ENCODE measurements at regions not wholly inside any gene's neighbourhood (a gene's known extent, or its start where the extent isn't known, plus 50 kb on each side); places are given as distances from the start of the nearest gene placed in this dataset.
"Not testable (repeated sequence)": the region's sequence is repeated elsewhere in the genome, so short reads cannot be mapped to it uniquely, and the experiment has no call there.

DNA sequence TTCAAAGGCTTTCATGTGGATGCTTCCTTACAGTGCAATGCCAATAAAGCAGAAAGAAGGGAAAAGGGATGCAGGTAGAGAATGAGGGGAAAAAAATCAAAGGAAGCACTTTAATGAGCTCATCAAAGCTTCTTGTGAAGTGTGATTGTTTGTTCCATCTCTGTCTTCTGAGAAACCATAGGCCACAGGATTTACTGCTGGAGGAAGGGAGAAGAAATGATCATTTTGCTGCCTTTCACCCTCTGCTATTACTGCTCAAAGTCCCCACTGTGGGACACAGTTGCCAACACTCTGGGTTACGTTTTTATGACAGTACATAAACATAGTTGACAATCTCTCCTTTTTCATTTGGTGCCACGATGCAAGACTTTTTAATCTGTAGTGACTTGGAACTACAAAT, 558.0 kb upstream of the TECRL start:
- no peak for DNase-seq (ENCODE audit: low spot score)

DNA sequence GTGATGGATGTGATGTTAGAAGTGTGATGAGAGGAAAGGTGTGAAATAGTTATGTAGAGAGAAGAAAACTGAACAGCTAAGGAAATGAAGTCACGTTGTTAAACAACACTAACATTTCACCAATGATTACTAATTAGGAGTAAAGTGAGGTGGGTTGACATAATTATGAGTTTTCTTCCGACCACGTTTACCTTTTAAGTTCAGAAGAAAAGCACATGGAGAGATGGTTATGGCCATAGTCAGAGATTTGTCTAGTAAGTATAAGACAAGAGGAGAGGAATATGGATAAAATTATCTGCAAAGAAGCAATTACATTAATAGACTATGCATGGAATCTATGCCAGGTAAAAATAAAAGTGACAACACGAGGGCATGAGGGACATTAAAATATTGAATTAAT, 551.3 kb upstream of the TECRL start:
- no peak for DNase-seq (ENCODE audit: low spot score)

DNA sequence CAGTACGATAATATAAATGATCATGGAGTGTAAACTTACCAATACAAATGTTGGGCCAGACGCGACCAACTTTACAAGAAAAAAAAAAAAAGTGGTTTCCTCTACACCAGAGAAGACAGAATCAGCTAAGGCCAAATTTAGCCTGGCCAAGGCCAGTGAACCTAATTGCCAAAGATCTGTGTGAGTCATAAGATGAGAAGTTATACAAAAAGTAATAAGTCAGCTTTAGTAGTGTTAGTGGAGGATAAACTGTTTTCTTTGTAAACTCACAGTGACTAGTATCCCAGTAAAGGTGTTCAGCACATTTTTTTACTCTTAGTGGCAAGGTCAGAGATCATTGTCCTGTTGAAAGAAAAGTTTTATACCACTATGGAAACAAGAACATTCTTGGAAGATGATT, 531.4 kb upstream of the TECRL start:
- DNase-seq (ENCODE audit: low spot score) = peak; percentile 62

DNA sequence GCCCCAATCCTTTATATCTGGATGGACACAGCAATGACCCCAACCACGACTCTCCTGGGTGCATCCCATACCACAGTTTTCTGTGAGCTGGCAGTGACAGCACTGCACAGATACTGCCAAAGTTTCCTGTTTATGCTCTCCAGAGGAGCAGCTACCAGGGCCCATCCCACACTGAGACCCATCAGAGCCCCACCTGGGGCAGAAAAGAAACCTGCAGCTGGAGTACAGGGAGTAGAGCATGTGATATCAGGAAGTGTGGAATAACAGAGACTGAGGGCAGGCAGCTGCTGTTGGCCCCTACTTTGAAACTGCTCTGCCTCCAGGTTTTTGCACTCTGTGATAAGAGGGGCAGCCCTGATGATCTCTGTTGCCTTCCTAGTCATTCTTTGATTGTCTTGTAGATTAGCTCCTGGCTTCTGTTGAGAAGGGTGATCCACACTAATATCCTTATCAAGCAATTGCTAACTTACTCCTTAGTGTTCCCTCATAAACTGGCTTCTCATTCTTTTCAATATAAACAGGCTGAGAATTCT, 526.3 kb upstream of the TECRL start:
- DNase-seq (ENCODE audit: low spot score) = no peak

DNA sequence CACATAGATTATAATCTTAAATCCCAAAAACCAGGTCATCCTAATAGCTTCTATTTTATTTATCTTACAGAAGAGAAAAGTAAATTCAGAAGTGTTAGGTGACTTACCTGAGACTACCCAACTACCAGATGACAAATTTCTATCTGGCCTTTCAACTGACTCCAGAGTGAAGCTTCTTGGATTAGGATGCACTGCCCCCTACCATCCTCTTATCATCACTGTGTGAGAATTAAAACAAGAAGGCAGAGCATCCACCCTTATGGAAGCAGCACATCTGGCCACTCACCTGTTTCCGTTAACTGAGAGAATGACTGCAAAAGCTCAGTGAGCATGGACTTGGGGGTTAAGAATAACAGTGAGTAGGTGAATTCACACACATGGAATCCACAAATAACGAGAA, 502.6 kb upstream of the TECRL start:
- DNase-seq (ENCODE audit: low spot score) = no peak

DNA sequence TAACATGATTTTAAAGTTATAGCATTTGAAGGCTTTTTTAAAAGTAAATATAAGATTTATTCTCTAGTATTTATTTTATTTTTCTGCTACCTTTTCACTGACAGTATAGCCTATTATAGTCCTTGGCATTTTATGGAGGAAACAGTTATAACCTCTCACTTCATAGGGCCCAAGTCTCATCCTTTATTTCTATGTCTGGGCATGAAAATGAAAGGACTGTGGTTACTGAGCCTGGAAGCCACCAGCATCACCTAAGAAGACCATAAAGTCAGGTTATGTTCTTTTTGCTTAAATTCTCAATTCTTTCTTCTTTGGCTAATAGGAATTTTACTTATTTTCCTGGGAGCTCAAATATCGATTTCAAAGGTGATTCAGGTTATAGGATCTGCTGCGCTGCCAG, 494.7 kb upstream of the TECRL start:
- no peak for DNase-seq (ENCODE audit: low spot score)

DNA sequence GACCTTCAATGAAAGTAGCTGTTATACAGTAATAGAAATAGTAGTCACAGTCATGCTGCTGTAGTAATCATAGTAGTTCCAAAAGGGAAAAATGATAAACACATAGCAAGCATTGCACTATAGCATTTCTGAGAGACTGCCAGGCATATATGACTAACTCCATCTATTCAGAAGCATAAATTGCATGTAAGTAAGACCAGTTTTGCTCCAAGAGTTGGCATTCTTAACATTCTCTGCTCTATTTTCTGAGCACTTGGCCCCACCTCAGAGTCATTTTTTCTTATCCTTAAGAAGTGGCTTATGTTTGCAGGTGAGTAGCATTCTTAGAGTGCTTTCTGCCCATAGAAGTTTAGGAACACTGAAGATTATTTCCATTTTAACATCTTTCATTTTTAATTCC, 490.3 kb upstream of the TECRL start:
- DNase-seq (ENCODE audit: low spot score) = no peak

DNA sequence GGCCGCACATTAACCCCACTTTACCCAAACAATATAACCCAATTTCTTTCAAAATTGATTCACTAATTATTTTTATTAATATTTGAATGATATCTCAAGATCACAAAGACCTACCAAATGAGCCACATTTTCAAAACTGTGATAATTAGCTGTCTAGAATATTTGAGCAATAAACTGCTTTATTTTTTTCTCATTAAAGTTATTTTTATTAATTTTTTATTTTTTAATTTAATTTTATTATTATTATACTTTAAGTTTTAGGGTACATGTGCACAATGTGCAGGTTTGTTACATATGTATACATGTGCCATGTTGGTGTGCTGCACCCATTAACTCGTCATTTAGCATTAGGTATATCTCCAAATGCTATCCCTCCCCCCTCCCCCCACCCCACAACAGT, 489.8 kb upstream of the TECRL start:
- DNase-seq (ENCODE audit: low spot score) = not testable (repeated sequence)

DNA sequence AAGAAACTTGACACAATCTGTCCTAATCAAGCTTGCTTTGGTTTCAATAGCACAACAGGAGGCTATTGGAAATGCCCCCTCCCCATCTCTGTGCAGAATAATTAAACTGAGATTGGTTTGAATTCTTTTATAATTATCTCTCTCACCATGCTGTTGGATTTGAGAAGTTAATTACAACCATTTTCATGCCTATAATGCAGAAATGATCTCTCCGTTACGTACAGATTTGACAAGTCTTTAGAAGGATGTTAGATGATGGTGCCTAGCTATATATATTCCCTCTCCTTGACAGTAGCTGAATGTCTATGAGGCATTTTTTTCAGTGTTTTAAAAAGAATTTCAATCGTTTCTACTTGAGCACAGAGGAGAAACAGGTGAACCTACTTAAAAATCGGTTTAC, 488.4 kb upstream of the TECRL start:
- DNase-seq (ENCODE audit: low spot score) = no peak

DNA sequence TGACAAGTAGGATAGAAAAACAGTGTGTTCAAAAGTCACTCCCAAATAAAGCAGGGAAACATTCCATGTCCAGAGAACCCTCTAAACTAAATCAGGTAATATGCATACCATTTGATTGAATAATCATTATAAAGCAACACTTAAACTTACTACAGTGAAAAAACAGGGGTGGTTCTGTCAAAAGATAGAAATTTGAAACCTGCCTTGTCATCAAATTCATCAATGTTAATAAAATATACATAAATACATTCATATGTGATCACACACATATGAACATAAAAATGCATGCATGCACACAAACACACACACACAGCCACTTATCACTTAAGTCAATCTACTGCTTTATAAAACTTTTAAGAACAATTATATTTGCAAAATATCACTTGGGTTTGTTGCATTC, 485.8 kb upstream of the TECRL start:
- no peak for DNase-seq (ENCODE audit: low spot score)

DNA sequence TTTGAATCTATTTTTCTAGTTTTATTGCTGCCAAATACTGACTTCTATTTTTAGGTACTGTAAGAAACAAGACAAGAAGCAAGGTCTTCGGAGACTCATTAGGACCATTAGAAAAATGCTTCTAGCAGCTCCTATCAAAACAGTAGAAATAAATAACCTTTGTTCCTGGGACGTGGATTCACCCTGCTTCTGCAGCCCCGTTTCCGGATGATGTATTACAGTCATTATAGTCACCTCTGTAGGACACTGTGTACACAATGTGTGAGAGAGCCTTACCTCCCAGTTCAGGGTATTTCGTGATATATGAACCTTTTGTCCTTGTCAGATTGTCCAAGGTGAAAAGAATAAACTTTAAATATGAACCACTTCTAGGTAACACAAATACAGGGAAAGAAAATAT, 484.0 kb upstream of the TECRL start:
- no peak for DNase-seq (ENCODE audit: low spot score)

DNA sequence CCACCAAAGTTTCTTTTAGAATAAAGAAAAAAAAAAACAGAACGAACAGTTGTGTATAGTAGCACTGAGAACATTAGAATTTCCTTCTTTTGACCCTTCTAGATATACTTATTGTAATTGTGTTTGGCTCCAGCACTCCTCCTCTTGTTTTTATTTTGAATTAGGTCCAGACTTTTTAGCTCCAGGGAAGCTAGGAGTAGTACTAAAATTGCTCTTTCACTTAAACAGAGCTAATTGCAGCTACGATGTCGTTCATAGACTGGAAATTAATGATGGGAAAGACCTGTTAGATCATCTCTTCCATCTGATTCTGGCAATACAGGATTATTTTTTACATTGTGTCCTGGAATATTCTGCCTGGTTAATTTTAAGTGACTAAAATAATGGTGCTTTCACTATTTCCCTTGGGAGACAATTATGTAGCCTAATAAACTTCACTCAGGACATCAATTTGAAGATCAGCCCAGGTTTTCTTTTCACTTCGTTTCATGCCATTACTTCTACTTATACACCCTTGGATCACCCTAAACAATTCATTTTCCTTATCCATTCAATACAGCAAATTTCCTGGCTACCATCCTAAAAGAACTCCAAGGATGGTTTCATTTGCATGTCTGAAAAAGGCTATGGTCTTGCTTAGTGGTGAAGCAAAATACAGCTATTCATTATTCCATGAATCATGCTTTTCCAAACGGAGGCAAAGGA, 480.8 kb upstream of the TECRL start:
- no peak for DNase-seq (ENCODE audit: low spot score)

DNA sequence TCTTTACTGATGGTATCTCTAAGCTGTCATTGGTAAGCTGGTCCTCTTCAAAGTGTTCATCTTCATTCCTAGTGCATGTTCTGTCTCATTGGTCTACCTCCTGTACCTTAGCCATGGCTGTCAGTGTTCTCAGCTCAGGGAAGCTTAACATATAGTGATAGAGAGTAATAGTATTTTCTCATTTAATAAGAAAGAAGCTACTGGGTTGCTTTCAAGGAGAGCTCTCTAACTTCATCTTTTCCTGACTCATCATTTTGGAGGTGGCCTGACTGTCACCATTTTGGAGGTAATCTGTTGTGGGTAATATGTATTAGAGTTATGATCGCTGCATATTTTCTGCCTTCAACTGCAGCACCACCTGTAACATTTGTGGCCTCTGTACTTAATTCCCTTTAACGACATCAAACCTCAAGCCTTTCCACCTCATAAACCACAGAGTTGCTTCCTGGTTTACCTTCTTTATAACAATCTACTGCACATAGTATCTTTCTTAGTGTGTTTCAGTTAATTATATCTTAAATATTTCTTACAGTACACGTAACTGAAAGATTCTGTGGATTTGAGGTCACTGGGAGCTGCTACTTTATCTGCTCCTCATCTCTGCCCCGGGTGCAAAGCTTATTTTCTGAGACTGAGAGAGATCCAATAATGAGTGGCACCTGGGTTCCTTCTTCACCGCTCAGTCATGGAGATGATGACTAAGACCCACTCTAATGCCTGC, 474.0 kb upstream of the TECRL start:
- DNase-seq (ENCODE audit: low spot score) = no peak

DNA sequence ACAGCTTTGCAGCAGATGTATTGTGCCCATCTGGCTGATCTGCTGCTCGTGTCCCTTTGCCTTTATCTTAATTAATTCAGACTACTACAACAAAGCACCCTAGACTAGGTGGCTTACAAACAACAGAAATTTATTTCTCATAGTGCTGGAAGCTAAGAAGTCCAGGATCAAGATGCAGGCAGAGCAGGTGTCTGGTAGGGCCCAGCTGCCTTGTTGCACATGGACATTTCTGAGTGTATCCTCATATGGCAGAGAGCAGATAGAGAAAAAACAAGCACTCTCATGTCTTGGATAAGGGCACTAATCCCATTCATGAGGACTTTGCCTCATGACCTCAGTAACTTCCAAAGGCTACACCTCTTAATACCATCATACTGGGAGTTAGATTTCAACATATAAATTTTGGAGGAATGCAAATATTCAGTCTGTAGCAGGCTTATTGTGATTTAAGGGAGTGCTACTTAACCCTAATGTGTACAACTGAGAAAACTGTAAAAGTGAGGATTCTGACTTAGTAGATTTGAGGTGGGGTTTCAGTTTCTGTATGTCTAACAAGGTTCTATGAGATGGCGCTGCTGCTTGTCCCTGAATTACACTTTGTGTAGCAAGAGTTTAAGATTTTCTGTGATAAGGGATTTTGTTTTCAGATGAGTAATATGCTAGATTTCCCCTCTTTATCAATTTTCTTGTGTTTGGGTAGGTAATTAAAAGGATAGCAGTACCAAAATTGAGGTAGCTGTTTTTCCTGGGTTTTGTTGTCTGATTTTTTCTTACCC, 473.2 kb upstream of the TECRL start:
- no peak for DNase-seq (ENCODE audit: low spot score)

DNA sequence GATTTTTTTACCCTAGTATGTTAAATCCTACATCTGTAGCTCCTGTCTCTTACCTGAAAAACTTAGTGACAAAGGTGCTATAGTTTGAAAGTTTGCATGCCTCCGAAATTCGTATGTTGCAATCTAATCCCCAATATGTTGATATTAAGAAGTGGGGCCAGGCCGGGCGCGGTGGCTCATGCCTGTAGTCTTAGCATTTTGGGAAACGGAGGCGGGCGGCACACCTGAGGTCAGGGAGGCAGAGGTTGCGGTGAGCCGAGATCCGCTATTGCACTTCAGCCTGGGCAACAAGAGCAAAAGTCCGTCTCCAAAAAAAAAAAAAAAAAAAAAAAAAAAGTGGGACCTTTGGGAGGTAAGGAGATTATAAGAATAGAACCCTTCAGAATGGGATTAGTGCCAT, 471.3 kb upstream of the TECRL start:
- DNase-seq (ENCODE audit: low spot score) = no peak

DNA sequence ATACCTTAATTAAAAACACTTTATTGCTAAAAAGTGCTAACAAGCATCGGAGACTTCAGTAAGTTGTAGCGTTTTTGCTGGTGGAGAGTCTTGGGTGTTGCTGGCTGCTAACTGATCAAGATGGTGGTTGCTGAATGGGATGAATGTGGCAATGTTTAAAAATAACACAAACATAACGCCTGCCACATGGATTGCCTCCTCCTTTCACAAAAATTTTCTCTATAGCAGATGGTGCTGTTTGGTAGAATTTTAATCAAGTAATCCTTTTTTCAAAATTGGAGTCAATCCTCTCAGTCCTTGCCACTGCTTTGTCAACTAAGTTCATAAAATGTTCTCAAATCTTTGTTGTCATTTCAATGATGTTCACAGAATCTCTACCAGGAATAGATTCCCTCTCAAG, 466.8 kb upstream of the TECRL start:
- DNase-seq (ENCODE audit: low spot score) = no peak

DNA sequence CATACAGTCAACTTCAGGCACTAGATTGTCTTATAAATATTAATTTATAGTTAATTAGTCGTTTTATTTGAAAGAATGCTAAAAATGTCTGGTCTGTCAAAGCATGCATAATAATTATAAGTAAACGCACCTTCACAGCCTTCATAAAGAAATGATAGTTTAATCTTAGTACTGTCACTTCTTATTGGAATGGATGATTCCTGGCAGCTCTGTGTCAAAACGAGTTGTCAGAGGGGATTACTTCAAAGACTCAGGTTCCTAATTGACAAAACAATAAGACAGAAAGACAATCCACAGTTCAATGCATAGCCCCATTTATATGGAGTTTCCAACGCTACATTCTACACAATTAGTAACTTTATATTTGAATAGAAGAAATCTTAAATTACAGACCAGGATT, 461.3 kb upstream of the TECRL start:
- DNase-seq (ENCODE audit: low spot score) = no peak

DNA sequence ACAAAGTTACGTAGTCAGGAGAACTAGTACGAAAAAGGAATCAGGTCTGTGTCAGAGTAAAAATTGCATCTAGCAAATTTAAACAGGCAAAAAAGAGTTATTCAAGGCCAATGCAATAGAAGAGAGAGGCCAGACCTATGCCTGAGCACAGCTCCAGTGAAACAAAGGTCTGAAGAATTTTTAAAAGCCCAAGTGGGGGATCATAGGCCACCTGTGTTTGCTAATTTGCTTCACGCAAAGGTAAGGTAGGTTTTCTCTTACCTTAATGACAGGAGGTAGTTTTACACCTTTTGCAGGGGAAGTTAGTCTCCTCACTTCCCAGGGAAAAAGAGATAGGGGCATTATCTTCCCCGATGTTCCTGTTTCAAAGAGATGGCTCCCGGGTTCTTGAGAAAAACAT, 448.6 kb upstream of the TECRL start:
- DNase-seq (ENCODE audit: low spot score) = no peak

DNA sequence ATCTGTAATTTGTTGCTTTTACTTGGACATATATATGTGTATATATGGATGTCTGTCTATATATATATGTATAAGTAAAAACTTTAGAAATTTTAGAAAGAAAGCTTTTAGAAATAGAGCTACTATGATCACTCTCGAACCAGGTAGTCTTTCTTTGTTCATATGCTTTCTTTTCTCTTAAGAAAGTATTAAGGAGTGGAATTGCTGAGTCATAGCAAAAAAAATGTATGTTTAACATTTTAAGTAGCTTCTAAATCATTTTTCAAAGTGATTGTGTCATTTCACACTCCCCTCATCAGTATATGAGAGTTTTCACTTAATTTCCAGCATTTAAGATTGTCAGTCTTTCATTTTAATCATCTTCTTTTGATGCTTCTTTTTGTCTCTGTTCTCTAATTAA, 447.9 kb upstream of the TECRL start:
- no peak for DNase-seq (ENCODE audit: low spot score)

DNA sequence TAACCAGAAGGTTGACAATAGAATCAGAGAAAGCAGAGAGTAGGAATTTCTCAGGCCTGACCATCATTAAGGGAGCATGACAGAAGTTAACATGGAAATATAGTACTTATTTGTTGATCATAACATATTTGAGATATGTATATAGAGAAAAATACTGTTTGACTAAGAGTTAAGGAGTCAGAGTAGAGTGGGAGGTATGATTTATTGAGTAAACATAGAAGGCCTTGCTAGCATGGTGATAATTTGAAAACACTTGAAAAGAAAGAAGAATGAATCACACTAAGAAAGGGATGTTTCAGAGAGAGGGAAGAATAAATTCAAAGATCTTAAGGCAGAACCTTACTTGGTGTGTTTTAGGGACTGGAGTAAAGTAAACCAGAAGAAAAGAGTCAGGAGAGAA, 437.2 kb upstream of the TECRL start:
- DNase-seq (ENCODE audit: low spot score) = no peak

DNA sequence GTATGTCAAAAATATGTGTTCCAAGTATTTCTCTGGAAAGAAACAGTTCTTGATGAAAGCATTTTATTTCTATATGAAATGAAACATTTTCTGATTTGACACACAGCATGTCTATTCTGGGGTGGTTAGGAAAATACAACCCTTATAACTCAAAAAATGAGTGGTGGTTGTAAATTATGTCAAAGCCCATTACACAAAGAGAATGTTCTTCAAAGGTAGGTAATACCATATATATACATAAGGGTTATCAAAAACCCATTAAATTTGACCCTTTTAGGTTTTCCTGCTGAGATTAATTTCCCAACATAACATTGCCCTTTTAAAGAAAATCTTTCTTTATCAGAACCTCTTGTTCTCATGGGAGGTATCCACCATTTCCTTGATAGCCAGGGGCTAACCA, 420.5 kb upstream of the TECRL start:
- no peak for DNase-seq (ENCODE audit: low spot score)

DNA sequence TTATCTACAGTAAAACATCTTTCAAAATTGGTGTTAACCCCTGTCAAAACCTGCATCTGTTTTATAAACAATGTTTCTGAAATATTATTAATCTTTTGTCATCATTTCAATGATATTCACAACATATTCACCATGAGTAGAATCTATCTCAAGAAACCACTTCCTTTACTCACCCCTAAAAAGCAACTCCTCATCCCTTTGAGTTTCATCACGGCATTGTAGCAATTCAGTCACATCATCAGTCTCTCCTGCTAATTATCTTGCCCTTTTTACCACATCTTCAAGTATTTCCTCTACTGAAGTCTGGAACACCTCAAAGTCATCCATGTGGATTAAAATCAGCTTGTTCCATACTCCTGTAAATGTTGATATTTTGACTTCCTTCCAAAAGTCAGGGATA, 415.3 kb upstream of the TECRL start:
- DNase-seq (ENCODE audit: low spot score) = no peak

DNA sequence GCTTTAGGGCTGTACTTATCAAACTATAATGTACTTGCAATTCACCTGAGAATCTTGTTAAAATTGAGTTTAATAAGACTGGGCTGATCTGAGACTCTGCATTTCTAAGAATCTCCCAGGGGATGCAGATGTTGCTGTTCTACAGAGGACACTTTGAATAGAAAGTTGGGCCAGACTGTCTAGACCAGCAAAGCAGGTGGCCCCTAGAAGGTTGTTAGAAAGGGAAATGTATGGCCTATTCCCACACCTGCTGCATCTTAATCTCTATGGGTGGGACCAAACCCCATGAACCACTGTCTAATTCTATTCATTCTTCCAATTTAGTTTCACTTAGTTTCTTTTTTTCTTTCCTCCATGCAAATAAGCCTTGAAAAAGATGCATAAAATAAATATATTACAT, 413.2 kb upstream of the TECRL start:
- no peak for DNase-seq (ENCODE audit: low spot score)
